ENCODE measurements at regions not wholly inside any gene's neighbourhood (a gene's known extent, or its start where the extent isn't known, plus 50 kb on each side); places are given as distances from the start of the nearest gene placed in this dataset.

- TF ChIP-seq POLR2A (IDR thresholded peaks at IDR 0.05; ENCODE audit: insufficient read depth in 1 of 2, low read depth in 2 of 2, low read length in 2 of 2) (no peak), RFX5 (IDR thresholded peaks at IDR 0.05; ENCODE audit: low read depth, low read length) (no peak)
Observed at GRCh38 chr22:48351376-48352085, 1476.1 kb downstream of the BRD1 start.

All from HepG2 (cell line).